HFFc6 (cell line): ENCODE measurements at regions not wholly inside any gene's neighbourhood (a gene's known extent, or its start where the extent isn't known, plus 50 kb on each side); places are given as distances from the start of the nearest gene placed in this dataset.
"Not testable (repeated sequence)": the region's sequence is repeated elsewhere in the genome, so short reads cannot be mapped to it uniquely, and the experiment has no call there.

Experiments used
- DNase-seq: peaks from one replicate; pipeline ENCODE4 v3.0.0-alpha.2; 2018
- H3K27ac Mint-ChIP-seq: 2 replicates; pipeline ENCODE4 v1.8.0; 2020; ENCODE audit warnings: mild to moderate bottlenecking, mixed read lengths
- H3K27me3 Mint-ChIP-seq: 2 replicates; pipeline ENCODE4 v1.8.0; 2021; ENCODE audit warnings: mild to moderate bottlenecking, moderate library complexity, mixed read lengths; ENCODE audit not compliant: insufficient read depth
- H3K36me3 Mint-ChIP-seq: 2 replicates; pipeline ENCODE4 v1.8.0; 2021; ENCODE audit warnings: low read depth, mixed read lengths
- H3K4me1 Mint-ChIP-seq: 2 replicates; pipeline ENCODE4 v1.8.0; 2020; ENCODE audit warnings: low read depth, mixed read lengths
- H3K4me3 Mint-ChIP-seq: 2 replicates; pipeline ENCODE4 v1.8.0; 2020; ENCODE audit warnings: mild to moderate bottlenecking, moderate library complexity, mixed read lengths
- H3K9me3 Mint-ChIP-seq: 2 replicates; pipeline ENCODE4 v1.8.0; 2020; ENCODE audit warnings: mild to moderate bottlenecking, mixed read lengths
- CTCF ChIP-seq: fragments of 200-600 bp; sonication (generic); IDR thresholded peaks from 2 replicates; pipeline ENCODE4 v1.5.0; 2021; ENCODE audit warnings: antibody characterized with exemption, mild to moderate bottlenecking

DNA sequence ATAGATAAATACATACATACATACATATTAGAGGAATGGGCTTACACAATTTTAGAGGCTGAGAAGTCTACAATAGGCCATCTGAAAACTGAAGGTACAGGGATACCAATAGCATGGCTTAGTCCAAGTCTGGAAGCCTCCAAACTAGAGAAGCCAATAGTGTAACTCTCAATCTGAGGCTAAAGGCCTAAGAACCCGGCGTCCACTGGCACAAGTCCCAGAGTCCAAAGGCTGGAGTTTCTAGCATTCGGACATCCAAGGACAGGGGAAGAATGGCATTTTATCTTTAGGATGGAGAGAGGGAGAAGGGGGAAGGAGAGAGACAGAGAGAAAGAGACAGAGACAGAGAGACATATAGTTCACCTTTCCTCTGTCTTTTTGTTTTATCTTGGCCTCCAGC is 63.7 kb upstream of the SYT4 start:
- H3K36me3 Mint-ChIP-seq = no peaks in the 10 kb centered on the region; the same call in 1 of the 2 replicates
- H3K27ac Mint-ChIP-seq = no peak overlapping the region
- no peaks in the 10 kb centered on the region for H3K4me1 Mint-ChIP-seq
- peaks cover 54% of the 10 kb centered on the region for H3K9me3 Mint-ChIP-seq
- no peak for DNase-seq
- no peak for TF ChIP-seq CTCF
- H3K4me3 Mint-ChIP-seq = no peak overlapping the region
- H3K27me3 Mint-ChIP-seq = no peaks in the 10 kb centered on the region

DNA sequence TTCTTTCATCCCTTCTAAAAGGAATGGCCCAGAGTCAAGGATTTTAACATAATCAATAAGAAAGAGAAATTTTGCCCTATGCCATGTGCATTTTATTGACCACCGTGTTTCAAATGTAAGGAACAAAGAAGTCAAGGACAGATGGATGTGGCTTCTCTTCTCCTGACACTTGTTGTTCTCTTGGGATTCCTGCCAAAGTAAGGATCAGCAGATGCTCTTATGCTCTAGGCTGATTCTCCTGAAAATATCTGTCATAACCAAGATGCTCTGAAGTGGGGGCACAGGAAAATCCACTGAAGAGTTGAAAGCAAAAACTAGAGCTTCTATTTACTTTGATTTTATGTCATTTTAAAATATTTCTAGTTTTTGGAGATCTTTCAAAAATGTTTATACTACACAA is 72.9 kb upstream of the SYT4 start:
- no peak for TF ChIP-seq CTCF
- no peaks in the 10 kb centered on the region for H3K27me3 Mint-ChIP-seq
- peaks cover 37% of the 10 kb centered on the region for H3K9me3 Mint-ChIP-seq
- no peak overlapping the region for H3K4me3 Mint-ChIP-seq
- H3K27ac Mint-ChIP-seq = no peak overlapping the region
- no peak for DNase-seq
- no peaks in the 10 kb centered on the region for H3K4me1 Mint-ChIP-seq
- no peaks in the 10 kb centered on the region; the same call in 1 of the 2 replicates for H3K36me3 Mint-ChIP-seq

- no peak for DNase-seq
- Mint-ChIP-seq H3K4me3 (no peak overlapping the region), H3K27ac (no peak overlapping the region), H3K36me3 (no peaks in the 10 kb centered on the region), H3K4me1 (no peaks in the 10 kb centered on the region), H3K9me3 (peaks cover 13% of the 10 kb centered on the region), H3K27me3 (no peaks in the 10 kb centered on the region; the same call in 1 of the 2 replicates)
- TF ChIP-seq CTCF = no peak
Measured at GRCh38 chr18:43364535-43364934, 87.2 kb upstream of the SYT4 start.

GRCh38 chr18:43367895-43368294 is 90.6 kb upstream of the SYT4 start:
- Mint-ChIP-seq H3K36me3 (no peaks in the 10 kb centered on the region), H3K27ac (no peak overlapping the region), H3K27me3 (no peaks in the 10 kb centered on the region; the same call in 1 of the 2 replicates), H3K4me3 (no peak overlapping the region), H3K9me3 (peaks cover 8% of the 10 kb centered on the region), H3K4me1 (no peaks in the 10 kb centered on the region)
- no peak for TF ChIP-seq CTCF
- no peak for DNase-seq

DNA sequence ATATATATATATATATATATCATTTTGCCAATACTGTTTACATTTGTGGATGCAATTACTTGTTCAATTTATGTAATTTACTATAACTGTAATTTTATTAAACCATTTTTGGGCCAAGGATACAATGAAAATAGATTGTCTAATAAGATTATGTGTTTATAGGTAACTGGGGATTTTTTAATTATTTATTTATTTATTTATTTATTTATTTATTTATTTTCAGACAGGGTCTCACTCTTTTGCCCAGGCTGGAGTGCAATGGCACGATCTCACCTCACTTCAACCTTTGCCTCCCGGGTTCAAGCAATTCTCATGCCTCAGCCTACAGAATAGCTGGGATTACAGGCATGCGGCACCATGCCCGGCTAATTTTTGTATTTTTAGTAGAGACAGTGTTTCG is 92.0 kb upstream of the SYT4 start:
- H3K27ac Mint-ChIP-seq, H3K4me1 Mint-ChIP-seq, DNase-seq, H3K27me3 Mint-ChIP-seq, H3K4me3 Mint-ChIP-seq, H3K36me3 Mint-ChIP-seq, H3K9me3 Mint-ChIP-seq: not testable (repeated sequence)

DNA sequence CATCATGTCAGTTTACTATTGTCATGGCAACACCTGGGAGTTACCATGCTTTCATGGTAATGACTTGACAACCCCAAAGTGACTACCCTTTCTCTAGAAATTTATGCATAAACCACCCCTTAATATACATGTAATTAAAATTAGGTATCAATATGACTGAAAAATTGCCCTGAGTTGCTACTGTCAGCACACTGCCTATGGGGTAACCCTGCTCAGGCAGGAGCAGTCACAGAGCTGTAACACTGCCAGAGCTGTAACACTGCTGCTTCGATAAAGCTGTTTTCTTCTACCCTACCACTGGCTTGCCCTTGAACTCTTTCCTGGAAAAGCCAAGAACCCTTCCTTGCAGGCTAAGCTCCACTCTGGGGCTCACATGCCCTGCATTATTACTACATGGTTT is 95.5 kb upstream of the SYT4 start:
- Mint-ChIP-seq H3K4me3 (no peak overlapping the region), H3K9me3 (peaks cover 8% of the 10 kb centered on the region), H3K36me3 (no peaks in the 10 kb centered on the region), H3K27ac (no peak overlapping the region), H3K4me1 (no peaks in the 10 kb centered on the region), H3K27me3 (no peaks in the 10 kb centered on the region)
- no peak for TF ChIP-seq CTCF
- no peak for DNase-seq
